GM12865 (cell line): ENCODE measurements at regions not wholly inside any gene's neighbourhood (a gene's known extent, or its start where the extent isn't known, plus 50 kb on each side); places are given as distances from the start of the nearest gene placed in this dataset.
A peak's percentile ranks its signal among the peaks of the same experiment; 100 is the strongest.

ENCODE experiments used
- DNase-seq: peaks from one replicate; pipeline ENCODE4 v3.0.0; 2010; ENCODE audit warnings: low read depth
- H3K4me3 ChIP-seq: 2 replicates; pipeline ENCODE4 v1.5.1; 2011; ENCODE audit warnings: mild to moderate bottlenecking, low read depth, low read length, control low read depth
- TF ChIP-seq, protein P1 (sequence below): IDR thresholded peaks from 2 replicates; pipeline ENCODE4 v1.5.1; 2011; ENCODE audit warnings: low read length, control low read depth, low read depth, inconsistent platforms; ENCODE audit not compliant: insufficient read depth; ENCODE audit errors: missing control alignments

DNA sequence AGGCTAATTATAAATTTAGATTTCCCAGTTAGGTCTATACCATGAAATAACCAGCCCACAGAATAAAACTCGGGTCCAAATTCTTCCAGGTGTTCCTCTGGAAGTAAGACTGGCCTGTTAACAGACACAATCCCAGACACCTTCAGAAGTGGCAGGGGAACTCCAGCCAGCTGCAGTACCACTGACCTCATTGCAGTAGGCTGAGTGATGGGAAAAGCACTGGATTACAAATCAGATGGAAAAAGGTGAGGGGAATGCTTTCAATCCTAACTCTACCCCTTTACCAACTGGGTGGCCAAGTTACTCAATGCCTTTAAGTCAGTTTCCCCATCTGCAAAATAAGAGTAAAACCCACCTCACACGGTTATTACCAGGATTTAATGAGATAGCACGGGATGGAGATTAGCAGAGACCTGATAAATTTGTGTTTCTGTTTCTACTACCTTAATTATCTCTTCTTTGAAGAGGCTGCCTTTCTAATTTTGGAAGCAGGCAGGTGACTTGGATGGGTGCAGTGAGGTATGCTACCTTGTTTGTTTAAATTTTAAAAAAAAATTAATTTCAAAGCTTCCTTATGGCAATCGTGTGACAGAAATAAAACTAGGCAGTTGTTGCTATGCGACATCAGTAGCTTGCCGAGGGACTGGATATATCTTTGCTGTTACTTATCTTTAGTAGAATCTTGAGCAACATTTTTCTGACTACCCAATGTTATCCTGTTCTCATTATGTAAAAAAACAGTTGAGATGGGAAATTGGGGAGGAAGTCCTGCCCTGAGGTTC is 167.3 kb upstream of the GRIN2B start:
- H3K4me3 ChIP-seq, result no peak overlapping the region
- TF ChIP-seq, protein P1, sequence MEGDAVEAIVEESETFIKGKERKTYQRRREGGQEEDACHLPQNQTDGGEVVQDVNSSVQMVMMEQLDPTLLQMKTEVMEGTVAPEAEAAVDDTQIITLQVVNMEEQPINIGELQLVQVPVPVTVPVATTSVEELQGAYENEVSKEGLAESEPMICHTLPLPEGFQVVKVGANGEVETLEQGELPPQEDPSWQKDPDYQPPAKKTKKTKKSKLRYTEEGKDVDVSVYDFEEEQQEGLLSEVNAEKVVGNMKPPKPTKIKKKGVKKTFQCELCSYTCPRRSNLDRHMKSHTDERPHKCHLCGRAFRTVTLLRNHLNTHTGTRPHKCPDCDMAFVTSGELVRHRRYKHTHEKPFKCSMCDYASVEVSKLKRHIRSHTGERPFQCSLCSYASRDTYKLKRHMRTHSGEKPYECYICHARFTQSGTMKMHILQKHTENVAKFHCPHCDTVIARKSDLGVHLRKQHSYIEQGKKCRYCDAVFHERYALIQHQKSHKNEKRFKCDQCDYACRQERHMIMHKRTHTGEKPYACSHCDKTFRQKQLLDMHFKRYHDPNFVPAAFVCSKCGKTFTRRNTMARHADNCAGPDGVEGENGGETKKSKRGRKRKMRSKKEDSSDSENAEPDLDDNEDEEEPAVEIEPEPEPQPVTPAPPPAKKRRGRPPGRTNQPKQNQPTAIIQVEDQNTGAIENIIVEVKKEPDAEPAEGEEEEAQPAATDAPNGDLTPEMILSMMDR, result no peak

DNA sequence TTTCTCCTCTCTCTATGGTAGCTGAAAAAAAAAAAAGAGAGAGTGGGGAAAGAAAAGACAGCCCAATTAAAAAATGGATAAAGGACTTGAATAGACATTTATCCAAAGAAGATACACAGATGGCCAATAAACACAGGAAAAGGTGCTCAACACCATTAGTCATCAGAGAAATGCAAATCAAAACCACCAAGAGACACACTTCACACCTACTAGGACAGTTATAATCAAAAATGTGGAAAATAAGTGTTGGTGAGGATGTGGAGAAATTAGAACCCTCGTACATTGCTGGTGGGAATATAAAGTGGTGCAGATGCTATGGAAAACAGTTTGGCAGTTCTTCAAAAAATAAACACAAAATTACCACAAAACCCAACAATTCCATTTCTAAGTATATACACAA is 172.4 kb upstream of the GRIN2B start:
- H3K4me3 ChIP-seq, result no peak overlapping the region
- DNase-seq, result peak; percentile 31
- TF ChIP-seq, protein P1, result no peak

More for the DNA sequence above, 167.3 kb upstream of the GRIN2B start:
- no peak for DNase-seq

DNA sequence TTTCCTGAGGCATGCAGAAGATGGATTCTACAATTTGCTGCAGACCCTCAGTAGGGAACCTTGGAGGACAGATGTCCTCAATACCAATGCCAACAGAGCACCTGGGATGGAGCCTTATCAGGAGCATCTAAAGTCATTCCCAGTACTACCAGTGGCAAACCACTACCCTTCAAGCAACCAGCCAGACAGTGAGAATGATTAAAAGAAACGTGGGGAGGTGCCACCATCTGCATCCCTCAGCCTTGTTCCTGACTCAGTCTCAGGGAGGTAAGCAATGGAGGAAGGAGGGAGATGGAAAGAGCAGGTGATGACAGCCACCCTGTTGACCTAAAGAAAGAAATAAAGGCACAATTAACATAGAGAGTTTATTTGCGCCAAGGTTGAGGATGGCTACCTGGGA is 175.2 kb upstream of the GRIN2B start:
- peak; percentile 10 for DNase-seq
- TF ChIP-seq, protein P1, result no peak
- no peak overlapping the region for H3K4me3 ChIP-seq

DNA sequence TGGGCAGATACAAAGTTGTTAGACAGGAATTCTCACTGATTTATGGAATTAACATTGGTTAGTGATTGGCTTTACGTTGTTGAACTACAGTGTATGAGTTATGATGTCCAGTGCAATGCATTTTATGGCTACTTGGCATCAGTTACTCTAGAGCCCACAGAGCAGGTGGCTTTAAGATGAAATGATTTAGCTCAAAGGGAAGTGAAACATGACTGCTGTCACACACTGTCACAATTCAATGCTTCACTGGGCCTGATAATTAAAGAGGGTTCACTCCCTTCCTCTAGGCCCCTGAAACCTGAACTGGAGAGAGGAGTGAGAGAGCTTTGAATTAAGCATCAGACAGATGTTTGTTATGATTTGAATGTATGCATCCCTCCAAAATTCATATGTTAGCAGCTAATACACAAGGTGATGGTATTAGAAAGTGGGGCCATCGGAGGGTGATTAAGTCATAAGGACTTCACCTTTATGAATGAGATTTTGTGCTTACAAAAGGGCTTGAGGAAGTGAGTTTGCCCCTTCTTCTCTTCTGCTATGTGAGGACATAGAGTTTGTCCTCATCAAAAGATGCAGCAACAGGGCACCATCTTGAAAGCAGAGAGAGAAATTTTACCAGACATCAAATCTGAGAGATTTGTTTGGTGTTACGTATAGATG is 175.8 kb upstream of the GRIN2B start:
- peak; percentile 95 for DNase-seq
- TF ChIP-seq, protein P1, result no peak
- H3K4me3 ChIP-seq, result no peak overlapping the region

DNA sequence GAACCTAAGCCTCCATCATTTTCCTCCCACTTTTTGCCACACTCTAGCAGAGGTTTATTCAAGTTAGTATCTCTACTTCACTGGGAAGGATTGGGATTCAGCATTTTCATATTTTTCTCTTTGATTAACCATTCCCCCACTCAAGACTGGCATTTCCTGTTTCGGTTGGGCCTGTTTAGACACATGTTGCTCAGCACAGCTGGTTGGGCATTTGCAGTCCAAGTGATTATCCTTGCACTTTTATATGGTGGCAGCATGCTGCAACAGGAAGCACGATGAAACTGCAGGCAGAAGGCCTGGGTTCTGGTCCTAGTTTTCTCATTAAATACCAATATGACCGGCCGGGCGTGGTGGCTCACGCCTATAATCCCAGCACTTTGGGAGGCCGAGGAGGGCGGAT is 182.9 kb upstream of the GRIN2B start:
- no peak overlapping the region for H3K4me3 ChIP-seq

GRCh38 chr12:14167005-14167628 is 185.7 kb upstream of the GRIN2B start:
- DNase-seq, result peak; percentile 63
- H3K4me3 ChIP-seq, result no peak overlapping the region
- TF ChIP-seq, protein P1, result peak; percentile 95

More for the DNA sequence above, 182.9 kb upstream of the GRIN2B start:
- no peak for DNase-seq
- TF ChIP-seq, protein P1, result no peak
